MG63 (cell line): ENCODE measurements at regions not wholly inside any gene's neighbourhood (a gene's known extent, or its start where the extent isn't known, plus 50 kb on each side); places are given as distances from the start of the nearest gene placed in this dataset.
"Not testable (repeated sequence)": the region's sequence is repeated elsewhere in the genome, so short reads cannot be mapped to it uniquely, and the experiment has no call there.

Experiments
- DNase-seq: peaks from one replicate; pipeline ENCODE4 v3.0.0-alpha.2; 2020
- H3K27me3 ChIP-seq: fragments of 250-450 bp; sonication (Bioruptor Pico); 2 replicates; pipeline ENCODE4 v1.5.1; 2020; ENCODE audit warnings: mild to moderate bottlenecking, moderate library complexity
- H3K36me3 ChIP-seq: fragments of 250-450 bp; sonication (Bioruptor Pico); 2 replicates; pipeline ENCODE4 v1.5.1; 2020; ENCODE audit warnings: mild to moderate bottlenecking, moderate library complexity
- H3K4me3 ChIP-seq: fragments of 250-450 bp; sonication (Bioruptor Pico); 2 replicates; pipeline ENCODE4 v1.5.1; 2020; ENCODE audit warnings: mild to moderate bottlenecking, moderate library complexity
- H3K9me3 ChIP-seq: fragments of 250-450 bp; sonication (Bioruptor Pico); 2 replicates; pipeline ENCODE4 v1.5.1; 2020; ENCODE audit warnings: mild to moderate bottlenecking, moderate library complexity

- Histone ChIP-seq H3K27me3 (no peaks in the 10 kb centered on the region), H3K36me3 (no peaks in the 10 kb centered on the region), H3K9me3 (no peaks in the 10 kb centered on the region), H3K4me3 (no peak overlapping the region)
- DNase-seq = no peak
Measured at GRCh38 chr11:100600941-100601340, 86.1 kb upstream of the ARHGAP42 start.

GRCh38 chr11:100602716-100603115 is 84.4 kb upstream of the ARHGAP42 start:
- Histone ChIP-seq H3K27me3 (no peaks in the 10 kb centered on the region), H3K9me3 (no peaks in the 10 kb centered on the region), H3K36me3 (no peaks in the 10 kb centered on the region), H3K4me3 (no peak overlapping the region)
- no peak for DNase-seq

GRCh38 chr11:100607761-100608160 is 79.3 kb upstream of the ARHGAP42 start:
- not testable (repeated sequence) for H3K36me3 ChIP-seq, DNase-seq, H3K4me3 ChIP-seq, H3K27me3 ChIP-seq, H3K9me3 ChIP-seq

GRCh38 chr11:100612766-100613165 is 74.3 kb upstream of the ARHGAP42 start:
- H3K36me3 ChIP-seq = no peaks in the 10 kb centered on the region
- peaks cover 2% of the 10 kb centered on the region; the same call in 1 of the 2 replicates for H3K27me3 ChIP-seq
- no peaks in the 10 kb centered on the region for H3K9me3 ChIP-seq
- no peak for DNase-seq
- H3K4me3 ChIP-seq = no peak overlapping the region

GRCh38 chr11:100618914-100619313 is 68.2 kb upstream of the ARHGAP42 start:
- no peak for DNase-seq
- Histone ChIP-seq H3K9me3 (0 out of 2 replicates have a peak, but pooled peaks cover 5% of the 10 kb centered on the region), H3K4me3 (no peak overlapping the region), H3K36me3 (no peaks in the 10 kb centered on the region), H3K27me3 (no peaks in the 10 kb centered on the region)

GRCh38 chr11:100619484-100619883 is 67.6 kb upstream of the ARHGAP42 start:
- H3K27me3 ChIP-seq = no peaks in the 10 kb centered on the region
- 0 out of 2 replicates have a peak, but pooled peaks cover 5% of the 10 kb centered on the region for H3K9me3 ChIP-seq
- no peaks in the 10 kb centered on the region for H3K36me3 ChIP-seq
- H3K4me3 ChIP-seq = no peak overlapping the region
- DNase-seq = no peak

GRCh38 chr11:100622404-100622803 is 64.7 kb upstream of the ARHGAP42 start:
- no peaks in the 10 kb centered on the region for H3K36me3 ChIP-seq
- DNase-seq = no peak
- H3K9me3 ChIP-seq = 0 out of 2 replicates have a peak, but pooled peaks cover 5% of the 10 kb centered on the region
- H3K4me3 ChIP-seq = no peak overlapping the region
- H3K27me3 ChIP-seq = no peaks in the 10 kb centered on the region

- H3K9me3 ChIP-seq = 0 out of 2 replicates have a peak, but pooled peaks cover 5% of the 10 kb centered on the region
- DNase-seq = no peak
- H3K27me3 ChIP-seq = no peaks in the 10 kb centered on the region
- no peak overlapping the region for H3K4me3 ChIP-seq
- no peaks in the 10 kb centered on the region for H3K36me3 ChIP-seq
Measured at GRCh38 chr11:100624346-100624745, 62.7 kb upstream of the ARHGAP42 start.

- DNase-seq = no peak
- Histone ChIP-seq H3K27me3 (no peaks in the 10 kb centered on the region), H3K36me3 (no peaks in the 10 kb centered on the region), H3K4me3 (no peak overlapping the region), H3K9me3 (0 out of 2 replicates have a peak, but pooled peaks cover 5% of the 10 kb centered on the region)
Measured at GRCh38 chr11:100625041-100625440, 62.0 kb upstream of the ARHGAP42 start.

GRCh38 chr11:100629671-100630070 is 57.4 kb upstream of the ARHGAP42 start:
- H3K9me3 ChIP-seq = no peaks in the 10 kb centered on the region
- no peaks in the 10 kb centered on the region for H3K27me3 ChIP-seq
- H3K36me3 ChIP-seq = no peaks in the 10 kb centered on the region
- DNase-seq = no peak
- H3K4me3 ChIP-seq = no peak overlapping the region

GRCh38 chr11:100630898-100631297 is 56.2 kb upstream of the ARHGAP42 start:
- H3K4me3 ChIP-seq = no peak overlapping the region
- DNase-seq = no peak
- no peaks in the 10 kb centered on the region for H3K27me3 ChIP-seq
- no peaks in the 10 kb centered on the region for H3K9me3 ChIP-seq
- H3K36me3 ChIP-seq = no peaks in the 10 kb centered on the region

- Histone ChIP-seq H3K36me3 (no peaks in the 10 kb centered on the region), H3K4me3 (no peak overlapping the region), H3K9me3 (no peaks in the 10 kb centered on the region), H3K27me3 (no peaks in the 10 kb centered on the region)
- DNase-seq = no peak
Measured at GRCh38 chr11:100631316-100631715, 55.8 kb upstream of the ARHGAP42 start.

- H3K4me3 ChIP-seq = no peak overlapping the region
- no peaks in the 10 kb centered on the region for H3K9me3 ChIP-seq
- DNase-seq = no peak
- no peaks in the 10 kb centered on the region for H3K27me3 ChIP-seq
- H3K36me3 ChIP-seq = no peaks in the 10 kb centered on the region
Measured at GRCh38 chr11:100632941-100633452, 54.1 kb upstream of the ARHGAP42 start.

GRCh38 chr11:100635194-100635593 is 51.9 kb upstream of the ARHGAP42 start:
- DNase-seq = no peak
- no peaks in the 10 kb centered on the region for H3K9me3 ChIP-seq
- no peaks in the 10 kb centered on the region for H3K27me3 ChIP-seq
- H3K36me3 ChIP-seq = no peaks in the 10 kb centered on the region
- H3K4me3 ChIP-seq = no peak overlapping the region

GRCh38 chr11:100636536-100636935 is 50.6 kb upstream of the ARHGAP42 start:
- H3K27me3 ChIP-seq = no peaks in the 10 kb centered on the region
- H3K36me3 ChIP-seq = no peaks in the 10 kb centered on the region
- H3K9me3 ChIP-seq = no peaks in the 10 kb centered on the region
- no peak overlapping the region for H3K4me3 ChIP-seq
- DNase-seq = no peak
